GM12878 (cell line): ENCODE measurements at regions not wholly inside any gene's neighbourhood (a gene's known extent, or its start where the extent isn't known, plus 50 kb on each side); places are given as distances from the start of the nearest gene placed in this dataset.

Experiments used
- EZH2 ChIP-seq: IDR thresholded peaks from 2 replicates; pipeline ENCODE4 v1.6.1; 2012; ENCODE audit warnings: low read depth, mild to moderate bottlenecking, control low read depth, inconsistent platforms, low read length, borderline replicate concordance; ENCODE audit not compliant: control insufficient read depth
- HDAC6 ChIP-seq: fragments of 200-600 bp; sonication (generic); IDR thresholded peaks from one replicate; pipeline ENCODE4 v1.8.0; 2017; ENCODE audit warnings: antibody characterized with exemption; ENCODE audit not compliant: unreplicated experiment
- IRF4 ChIP-seq: IDR thresholded peaks from 2 replicates; pipeline ENCODE4 v1.6.1; 2011; ENCODE audit warnings: low read depth, low read length
- RCOR1 ChIP-seq: conservative IDR thresholded peaks from 2 replicates; pipeline ENCODE4 v1.6.1; 2012; ENCODE audit warnings: low read depth, low read length, improper control_type of control experiment
- TCF12 ChIP-seq: IDR thresholded peaks from 2 replicates; pipeline ENCODE4 v1.6.1; 2011; ENCODE audit warnings: low read depth, mild to moderate bottlenecking, low read length
- ZNF207 ChIP-seq: fragments of 450-650 bp; IDR thresholded peaks from 2 replicates; pipeline ENCODE4 v1.6.1; 2014; ENCODE audit warnings: antibody characterized with exemption, mild to moderate bottlenecking, borderline replicate concordance
- TF ChIP-seq, protein P1 (sequence below): fragments of 450-650 bp; IDR thresholded peaks from 2 replicates; pipeline ENCODE4 v1.6.1; 2016; ENCODE audit warnings: mild to moderate bottlenecking
- TF ChIP-seq, protein P2 (sequence below): fragments of 450-650 bp; conservative IDR thresholded peaks from 2 replicates; pipeline ENCODE4 v1.6.1; 2017; ENCODE audit warnings: mild to moderate bottlenecking, moderate library complexity
- TF ChIP-seq, protein P3 (sequence below), 3 experiments: IDR thresholded peaks in 2 of 3; conservative IDR thresholded peaks in 1 of 3; 2 replicates each; pipeline ENCODE4 v1.5.1; 2011; ENCODE audit warnings: low read depth in 3 of 3, low read length in 3 of 3, mild to moderate bottlenecking in 3 of 3, control low read depth in 2 of 3, moderate library complexity in 2 of 3, inconsistent platforms in 1 of 3, mixed read lengths in 1 of 3; ENCODE audit not compliant: control insufficient read depth in 2 of 3, insufficient read depth in 1 of 3; ENCODE audit errors: extremely low read depth in 1 of 3
- TF ChIP-seq, protein P4 (sequence below): fragments of 450-650 bp; IDR thresholded peaks from 2 replicates; pipeline ENCODE4 v1.6.1; 2014; ENCODE audit warnings: mild to moderate bottlenecking
- TF ChIP-seq, protein P5 (sequence below): fragments of 450-650 bp; IDR thresholded peaks from 2 replicates; pipeline ENCODE4 v1.6.1; 2016; ENCODE audit warnings: mild to moderate bottlenecking
- TF ChIP-seq, protein P6 (sequence below): IDR thresholded peaks from 2 replicates; pipeline ENCODE4 v1.6.1; 2011; ENCODE audit warnings: borderline replicate concordance, low read depth, mild to moderate bottlenecking, moderate library complexity, mixed read lengths, low read length; ENCODE audit not compliant: insufficient read depth; ENCODE audit errors: extremely low read length

DNA sequence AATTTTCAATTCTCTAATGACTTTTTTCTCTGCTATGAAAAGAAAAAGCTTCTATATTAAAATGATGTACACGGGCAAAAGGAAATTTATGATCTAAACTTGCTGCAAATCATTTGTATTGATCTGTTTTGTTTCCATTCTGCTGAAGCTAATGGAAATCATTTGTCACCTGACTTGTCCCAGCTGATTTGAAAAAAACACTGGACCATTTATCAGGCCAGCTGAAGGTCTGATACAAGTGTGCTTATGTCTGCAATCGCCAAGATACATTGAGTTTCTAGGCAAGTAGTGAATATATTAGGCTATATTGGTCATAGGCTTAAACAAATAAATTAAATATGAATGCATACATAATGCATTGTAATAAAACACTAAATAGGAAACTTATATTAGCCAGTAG lies 1309.7 kb downstream of the REEP3 start (continued):
- TF ChIP-seq, protein P1, sequence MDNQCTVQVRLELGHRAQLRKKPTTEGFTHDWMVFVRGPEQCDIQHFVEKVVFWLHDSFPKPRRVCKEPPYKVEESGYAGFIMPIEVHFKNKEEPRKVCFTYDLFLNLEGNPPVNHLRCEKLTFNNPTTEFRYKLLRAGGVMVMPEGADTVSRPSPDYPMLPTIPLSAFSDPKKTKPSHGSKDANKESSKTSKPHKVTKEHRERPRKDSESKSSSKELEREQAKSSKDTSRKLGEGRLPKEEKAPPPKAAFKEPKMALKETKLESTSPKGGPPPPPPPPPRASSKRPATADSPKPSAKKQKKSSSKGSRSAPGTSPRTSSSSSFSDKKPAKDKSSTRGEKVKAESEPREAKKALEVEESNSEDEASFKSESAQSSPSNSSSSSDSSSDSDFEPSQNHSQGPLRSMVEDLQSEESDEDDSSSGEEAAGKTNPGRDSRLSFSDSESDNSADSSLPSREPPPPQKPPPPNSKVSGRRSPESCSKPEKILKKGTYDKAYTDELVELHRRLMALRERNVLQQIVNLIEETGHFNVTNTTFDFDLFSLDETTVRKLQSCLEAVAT, result no peak
- TF ChIP-seq, protein P2, sequence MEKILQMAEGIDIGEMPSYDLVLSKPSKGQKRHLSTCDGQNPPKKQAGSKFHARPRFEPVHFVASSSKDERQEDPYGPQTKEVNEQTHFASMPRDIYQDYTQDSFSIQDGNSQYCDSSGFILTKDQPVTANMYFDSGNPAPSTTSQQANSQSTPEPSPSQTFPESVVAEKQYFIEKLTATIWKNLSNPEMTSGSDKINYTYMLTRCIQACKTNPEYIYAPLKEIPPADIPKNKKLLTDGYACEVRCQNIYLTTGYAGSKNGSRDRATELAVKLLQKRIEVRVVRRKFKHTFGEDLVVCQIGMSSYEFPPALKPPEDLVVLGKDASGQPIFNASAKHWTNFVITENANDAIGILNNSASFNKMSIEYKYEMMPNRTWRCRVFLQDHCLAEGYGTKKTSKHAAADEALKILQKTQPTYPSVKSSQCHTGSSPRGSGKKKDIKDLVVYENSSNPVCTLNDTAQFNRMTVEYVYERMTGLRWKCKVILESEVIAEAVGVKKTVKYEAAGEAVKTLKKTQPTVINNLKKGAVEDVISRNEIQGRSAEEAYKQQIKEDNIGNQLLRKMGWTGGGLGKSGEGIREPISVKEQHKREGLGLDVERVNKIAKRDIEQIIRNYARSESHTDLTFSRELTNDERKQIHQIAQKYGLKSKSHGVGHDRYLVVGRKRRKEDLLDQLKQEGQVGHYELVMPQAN, result no peak
- TF ChIP-seq, protein P3, sequence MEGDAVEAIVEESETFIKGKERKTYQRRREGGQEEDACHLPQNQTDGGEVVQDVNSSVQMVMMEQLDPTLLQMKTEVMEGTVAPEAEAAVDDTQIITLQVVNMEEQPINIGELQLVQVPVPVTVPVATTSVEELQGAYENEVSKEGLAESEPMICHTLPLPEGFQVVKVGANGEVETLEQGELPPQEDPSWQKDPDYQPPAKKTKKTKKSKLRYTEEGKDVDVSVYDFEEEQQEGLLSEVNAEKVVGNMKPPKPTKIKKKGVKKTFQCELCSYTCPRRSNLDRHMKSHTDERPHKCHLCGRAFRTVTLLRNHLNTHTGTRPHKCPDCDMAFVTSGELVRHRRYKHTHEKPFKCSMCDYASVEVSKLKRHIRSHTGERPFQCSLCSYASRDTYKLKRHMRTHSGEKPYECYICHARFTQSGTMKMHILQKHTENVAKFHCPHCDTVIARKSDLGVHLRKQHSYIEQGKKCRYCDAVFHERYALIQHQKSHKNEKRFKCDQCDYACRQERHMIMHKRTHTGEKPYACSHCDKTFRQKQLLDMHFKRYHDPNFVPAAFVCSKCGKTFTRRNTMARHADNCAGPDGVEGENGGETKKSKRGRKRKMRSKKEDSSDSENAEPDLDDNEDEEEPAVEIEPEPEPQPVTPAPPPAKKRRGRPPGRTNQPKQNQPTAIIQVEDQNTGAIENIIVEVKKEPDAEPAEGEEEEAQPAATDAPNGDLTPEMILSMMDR (IDR thresholded peaks at IDR 0.05 in 2 of 3, conservative IDR thresholded peaks at IDR 0.05 in 1 of 3; ENCODE audit: control insufficient read depth in 2 of 3, extremely low read depth in 1 of 3, insufficient read depth in 1 of 3, low read depth in 3 of 3, low read length in 3 of 3), result no peak
- TF ChIP-seq ZNF207, result no peak
- TF ChIP-seq RCOR1, result no peak
- TF ChIP-seq, protein P4, sequence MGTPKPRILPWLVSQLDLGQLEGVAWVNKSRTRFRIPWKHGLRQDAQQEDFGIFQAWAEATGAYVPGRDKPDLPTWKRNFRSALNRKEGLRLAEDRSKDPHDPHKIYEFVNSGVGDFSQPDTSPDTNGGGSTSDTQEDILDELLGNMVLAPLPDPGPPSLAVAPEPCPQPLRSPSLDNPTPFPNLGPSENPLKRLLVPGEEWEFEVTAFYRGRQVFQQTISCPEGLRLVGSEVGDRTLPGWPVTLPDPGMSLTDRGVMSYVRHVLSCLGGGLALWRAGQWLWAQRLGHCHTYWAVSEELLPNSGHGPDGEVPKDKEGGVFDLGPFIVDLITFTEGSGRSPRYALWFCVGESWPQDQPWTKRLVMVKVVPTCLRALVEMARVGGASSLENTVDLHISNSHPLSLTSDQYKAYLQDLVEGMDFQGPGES, result no peak
- TF ChIP-seq, protein P5, sequence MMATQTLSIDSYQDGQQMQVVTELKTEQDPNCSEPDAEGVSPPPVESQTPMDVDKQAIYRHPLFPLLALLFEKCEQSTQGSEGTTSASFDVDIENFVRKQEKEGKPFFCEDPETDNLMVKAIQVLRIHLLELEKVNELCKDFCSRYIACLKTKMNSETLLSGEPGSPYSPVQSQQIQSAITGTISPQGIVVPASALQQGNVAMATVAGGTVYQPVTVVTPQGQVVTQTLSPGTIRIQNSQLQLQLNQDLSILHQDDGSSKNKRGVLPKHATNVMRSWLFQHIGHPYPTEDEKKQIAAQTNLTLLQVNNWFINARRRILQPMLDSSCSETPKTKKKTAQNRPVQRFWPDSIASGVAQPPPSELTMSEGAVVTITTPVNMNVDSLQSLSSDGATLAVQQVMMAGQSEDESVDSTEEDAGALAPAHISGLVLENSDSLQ, result no peak
- TF ChIP-seq HDAC6, result no peak
- TF ChIP-seq, protein P6, sequence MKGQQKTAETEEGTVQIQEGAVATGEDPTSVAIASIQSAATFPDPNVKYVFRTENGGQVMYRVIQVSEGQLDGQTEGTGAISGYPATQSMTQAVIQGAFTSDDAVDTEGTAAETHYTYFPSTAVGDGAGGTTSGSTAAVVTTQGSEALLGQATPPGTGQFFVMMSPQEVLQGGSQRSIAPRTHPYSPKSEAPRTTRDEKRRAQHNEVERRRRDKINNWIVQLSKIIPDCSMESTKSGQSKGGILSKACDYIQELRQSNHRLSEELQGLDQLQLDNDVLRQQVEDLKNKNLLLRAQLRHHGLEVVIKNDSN, result no peak
- no peak for TF ChIP-seq IRF4
- TF ChIP-seq TCF12, result no peak
- no peak for TF ChIP-seq EZH2
